K562 (cell line): ENCODE measurements at regions not wholly inside any gene's neighbourhood (a gene's known extent, or its start where the extent isn't known, plus 50 kb on each side); places are given as distances from the start of the nearest gene placed in this dataset.

ENCODE experiments used
- E2F6 ChIP-seq, 2 experiments: IDR thresholded peaks; 2 replicates each; pipeline ENCODE4 v1.6.1; 2011; ENCODE audit warnings: borderline replicate concordance in 1 of 2, control low read depth in 1 of 2, low read depth in 1 of 2, low read length in 1 of 2, mild to moderate bottlenecking in 1 of 2, mixed read lengths in 1 of 2, moderate library complexity in 1 of 2; ENCODE audit not compliant: insufficient read depth in 1 of 2, insufficient read length in 1 of 2, poor library complexity in 1 of 2, severe bottlenecking in 1 of 2; ENCODE audit errors: extremely low read depth in 1 of 2
- GABPA ChIP-seq: fragments of 200-800 bp; sonication (Bioruptor generic); conservative IDR thresholded peaks from 2 replicates; pipeline ENCODE4 v1.6.1; 2016; ENCODE audit warnings: low read depth, missing genetic modification characterization, missing compliant biosample characterization
- IRF9 ChIP-seq: fragments of 450-650 bp; IDR thresholded peaks from 2 replicates; pipeline ENCODE4 v1.6.1; 2016; ENCODE audit warnings: missing biosample characterization, missing genetic modification characterization
- NR2C2 ChIP-seq, 2 experiments: fragments of 200-800 bp in 1 of 2; sonication (Bioruptor generic) in 1 of 2; sonication (generic) in 1 of 2; formaldehyde crosslinking in 1 of 2; IDR thresholded peaks; 2 replicates each; pipeline versions ENCODE4 v1.6.1 to v1.8.0; 2016 to 2022; ENCODE audit warnings: mild to moderate bottlenecking in 1 of 2, missing compliant biosample characterization in 1 of 2, missing genetic modification characterization in 1 of 2, missing genetic modification reagents in 1 of 2
- PCBP2 ChIP-seq: fragments of 200-400 bp; formaldehyde crosslinking; IDR thresholded peaks from 2 replicates; pipeline ENCODE4 v1.6.1; 2018; ENCODE audit warnings: low read length, low read depth, mild to moderate bottlenecking, moderate library complexity; ENCODE audit not compliant: poor library complexity, severe bottlenecking
- PTRF ChIP-seq: fragments of 450-650 bp; IDR thresholded peaks from 2 replicates; pipeline ENCODE4 v1.6.1; 2016; ENCODE audit warnings: mild to moderate bottlenecking, missing genetic modification characterization, missing compliant biosample characterization
- SAFB ChIP-seq: fragments of 200-400 bp; formaldehyde crosslinking; IDR thresholded peaks from 2 replicates; pipeline ENCODE4 v1.6.1; 2017; ENCODE audit warnings: low read depth, low read length, borderline replicate concordance
- SMC3 ChIP-seq: conservative IDR thresholded peaks from 2 replicates; pipeline ENCODE4 v1.6.1; 2011; ENCODE audit warnings: low read depth, low read length, improper control_type of control experiment; ENCODE audit not compliant: insufficient read depth
- SP2 ChIP-seq: IDR thresholded peaks from 2 replicates; pipeline ENCODE4 v1.6.1; 2011; ENCODE audit warnings: mild to moderate bottlenecking, low read depth, low read length, moderate library complexity; ENCODE audit not compliant: poor library complexity, severe bottlenecking; ENCODE audit errors: extremely low read depth
- TCF7L2 ChIP-seq: fragments of 150-350 bp; IDR thresholded peaks from 2 replicates; pipeline ENCODE4 v1.6.1; 2016; ENCODE audit warnings: low read depth, mild to moderate bottlenecking, low read length, moderate library complexity
- TSHZ1 ChIP-seq: fragments of 250-450 bp; sonication (Bioruptor Pico); IDR thresholded peaks from 2 replicates; pipeline ENCODE4 v1.4.0; 2020; ENCODE audit warnings: mild to moderate bottlenecking, moderate library complexity
- ZKSCAN1 ChIP-seq: fragments of 150-350 bp; IDR thresholded peaks from 2 replicates; pipeline ENCODE4 v1.6.1; 2016; ENCODE audit warnings: low read depth, low read length
- ZNF398 ChIP-seq: fragments of 250-450 bp; sonication (Bioruptor Pico); IDR thresholded peaks from 2 replicates; pipeline ENCODE4 v1.8.0; 2021; ENCODE audit warnings: moderate library complexity, mild to moderate bottlenecking, inconsistent platforms
- ZZZ3 ChIP-seq: fragments of 450-650 bp; IDR thresholded peaks from 2 replicates; pipeline ENCODE4 v1.6.1; 2016; ENCODE audit warnings: antibody characterized with exemption, mild to moderate bottlenecking, moderate library complexity
- TF ChIP-seq, protein P1 (sequence below): fragments of 250-450 bp; sonication (Bioruptor Pico); IDR thresholded peaks from 2 replicates; pipeline ENCODE4 v1.5.0; 2021
- TF ChIP-seq, protein P2 (sequence below): fragments of 200-800 bp; sonication (Bioruptor generic); IDR thresholded peaks from 2 replicates; pipeline ENCODE4 v1.6.1; 2017; ENCODE audit warnings: missing genetic modification characterization, missing compliant biosample characterization

- TF ChIP-seq NR2C2 (CRISPR knock-in tag; IDR thresholded peaks at IDR 0.05) (no peak), NR2C2 (tag; IDR thresholded peaks at IDR 0.05) (peak; percentile 31; the same call in 1 of the 2 replicates), PCBP2 (no peak), ZKSCAN1 (no peak), SAFB (no peak), GABPA (tag) (no peak), ZNF398 (0 out of 2 replicates have a peak, but pooled peaks have one; percentile 27), ZZZ3 (no peak), E2F6 (IDR thresholded peaks at IDR 0.05; ENCODE audit: borderline replicate concordance in 1 of 2, extremely low read depth in 1 of 2, insufficient read depth in 1 of 2, insufficient read length in 1 of 2, low read depth in 1 of 2, low read length in 1 of 2, poor library complexity in 1 of 2, severe bottlenecking in 1 of 2) (no peak), SP2 (no peak), IRF9 (tag) (peak; percentile 68; the same call in 1 of the 2 replicates), SMC3 (no peak), TSHZ1 (CRISPR knock-in tag) (0 out of 2 replicates have a peak, but pooled peaks have one; percentile 68), TCF7L2 (no peak), PTRF (tag) (peak; percentile 90)
- TF ChIP-seq, protein P1, sequence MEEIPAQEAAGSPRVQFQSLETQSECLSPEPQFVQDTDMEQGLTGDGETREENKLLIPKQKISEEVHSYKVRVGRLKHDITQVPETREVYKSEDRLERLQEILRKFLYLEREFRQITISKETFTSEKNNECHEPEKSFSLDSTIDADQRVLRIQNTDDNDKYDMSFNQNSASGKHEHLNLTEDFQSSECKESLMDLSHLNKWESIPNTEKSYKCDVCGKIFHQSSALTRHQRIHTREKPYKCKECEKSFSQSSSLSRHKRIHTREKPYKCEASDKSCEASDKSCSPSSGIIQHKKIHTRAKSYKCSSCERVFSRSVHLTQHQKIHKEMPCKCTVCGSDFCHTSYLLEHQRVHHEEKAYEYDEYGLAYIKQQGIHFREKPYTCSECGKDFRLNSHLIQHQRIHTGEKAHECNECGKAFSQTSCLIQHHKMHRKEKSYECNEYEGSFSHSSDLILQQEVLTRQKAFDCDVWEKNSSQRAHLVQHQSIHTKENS, result no peak
- TF ChIP-seq, protein P2, sequence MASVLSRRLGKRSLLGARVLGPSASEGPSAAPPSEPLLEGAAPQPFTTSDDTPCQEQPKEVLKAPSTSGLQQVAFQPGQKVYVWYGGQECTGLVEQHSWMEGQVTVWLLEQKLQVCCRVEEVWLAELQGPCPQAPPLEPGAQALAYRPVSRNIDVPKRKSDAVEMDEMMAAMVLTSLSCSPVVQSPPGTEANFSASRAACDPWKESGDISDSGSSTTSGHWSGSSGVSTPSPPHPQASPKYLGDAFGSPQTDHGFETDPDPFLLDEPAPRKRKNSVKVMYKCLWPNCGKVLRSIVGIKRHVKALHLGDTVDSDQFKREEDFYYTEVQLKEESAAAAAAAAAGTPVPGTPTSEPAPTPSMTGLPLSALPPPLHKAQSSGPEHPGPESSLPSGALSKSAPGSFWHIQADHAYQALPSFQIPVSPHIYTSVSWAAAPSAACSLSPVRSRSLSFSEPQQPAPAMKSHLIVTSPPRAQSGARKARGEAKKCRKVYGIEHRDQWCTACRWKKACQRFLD, result peak; percentile 46; the same call in 1 of the 2 replicates
These were observed 59.2 kb upstream of the FHL2 start (continued) for GRCh38 chr2:105458076-105458475.
